HUES48 (cell line): ENCODE measurements at regions not wholly inside any gene's neighbourhood (a gene's known extent, or its start where the extent isn't known, plus 50 kb on each side); places are given as distances from the start of the nearest gene placed in this dataset.
"Not testable (repeated sequence)": the region's sequence is repeated elsewhere in the genome, so short reads cannot be mapped to it uniquely, and the experiment has no call there.

Experiments
- H3K27ac ChIP-seq: one replicate; pipeline ENCODE4 v1.7.0; 2013; ENCODE audit warnings: low read depth, low read length, inconsistent platforms
- H3K27me3 ChIP-seq: 2 replicates; pipeline ENCODE4 v1.6.1; 2013; ENCODE audit warnings: mild to moderate bottlenecking, low read length; ENCODE audit not compliant: control insufficient read depth, insufficient read depth
- H3K36me3 ChIP-seq: 2 replicates; pipeline ENCODE4 v1.6.1; 2013; ENCODE audit warnings: low read length; ENCODE audit not compliant: control insufficient read depth, insufficient read depth
- H3K4me1 ChIP-seq: 2 replicates; pipeline ENCODE4 v1.6.1; 2013; ENCODE audit warnings: mild to moderate bottlenecking, low read length; ENCODE audit not compliant: control insufficient read depth, insufficient read depth
- H3K4me3 ChIP-seq: 2 replicates; pipeline ENCODE4 v1.5.1; 2013; ENCODE audit warnings: mild to moderate bottlenecking, low read depth, low read length
- H3K9ac ChIP-seq: 2 replicates; pipeline ENCODE4 v1.6.1; 2013; ENCODE audit warnings: mild to moderate bottlenecking, low read depth, low read length, moderate library complexity
- H3K9me3 ChIP-seq: 2 replicates; pipeline ENCODE4 v1.6.1; 2013; ENCODE audit warnings: low read length; ENCODE audit not compliant: control insufficient read depth, insufficient read depth

- Histone ChIP-seq H3K36me3 (no peaks in the 10 kb centered on the region), H3K9me3 (no peaks in the 10 kb centered on the region; the same call in 1 of the 2 replicates), H3K4me1 (no peaks in the 10 kb centered on the region), H3K27ac (no peak overlapping the region), H3K27me3 (no peaks in the 10 kb centered on the region), H3K9ac (no peak overlapping the region), H3K4me3 (no peak overlapping the region)
Measured at GRCh38 chr5:152568016-152568415, 162.9 kb upstream of the NMUR2 start.

GRCh38 chr5:152572812-152573211 lies 167.7 kb upstream of the NMUR2 start:
- Histone ChIP-seq H3K9ac (no peak overlapping the region), H3K27me3 (no peaks in the 10 kb centered on the region), H3K4me3 (no peak overlapping the region), H3K27ac (no peak overlapping the region), H3K9me3 (no peaks in the 10 kb centered on the region; the same call in 1 of the 2 replicates), H3K4me1 (no peaks in the 10 kb centered on the region), H3K36me3 (no peaks in the 10 kb centered on the region)

- no peaks in the 10 kb centered on the region for H3K9me3 ChIP-seq
- H3K27me3 ChIP-seq: no peaks in the 10 kb centered on the region
- H3K9ac ChIP-seq: no peak overlapping the region
- H3K4me3 ChIP-seq: no peak overlapping the region
- H3K27ac ChIP-seq: no peak overlapping the region
- no peaks in the 10 kb centered on the region for H3K36me3 ChIP-seq
- no peaks in the 10 kb centered on the region for H3K4me1 ChIP-seq
Measured at GRCh38 chr5:152584103-152584502, 179.0 kb upstream of the NMUR2 start.

GRCh38 chr5:152592416-152592815 lies 187.3 kb upstream of the NMUR2 start:
- Histone ChIP-seq H3K9me3 (no peaks in the 10 kb centered on the region), H3K4me3 (no peak overlapping the region), H3K4me1 (no peaks in the 10 kb centered on the region), H3K36me3 (no peaks in the 10 kb centered on the region), H3K9ac (no peak overlapping the region), H3K27ac (no peak overlapping the region), H3K27me3 (no peaks in the 10 kb centered on the region)

GRCh38 chr5:152593388-152593787 lies 188.3 kb upstream of the NMUR2 start:
- Histone ChIP-seq H3K9ac (no peak overlapping the region), H3K27me3 (no peaks in the 10 kb centered on the region), H3K36me3 (no peaks in the 10 kb centered on the region), H3K9me3 (no peaks in the 10 kb centered on the region), H3K4me1 (no peaks in the 10 kb centered on the region), H3K4me3 (no peak overlapping the region), H3K27ac (no peak overlapping the region)

GRCh38 chr5:152595405-152595804 lies 190.3 kb upstream of the NMUR2 start:
- Histone ChIP-seq H3K4me1 (no peaks in the 10 kb centered on the region), H3K27me3 (no peaks in the 10 kb centered on the region), H3K9me3 (no peaks in the 10 kb centered on the region), H3K9ac (no peak overlapping the region), H3K27ac (no peak overlapping the region), H3K36me3 (no peaks in the 10 kb centered on the region), H3K4me3 (no peak overlapping the region)

GRCh38 chr5:152599096-152599495 lies 194.0 kb upstream of the NMUR2 start:
- Histone ChIP-seq H3K9me3 (no peaks in the 10 kb centered on the region), H3K27ac (no peak overlapping the region), H3K4me3 (no peak overlapping the region), H3K36me3 (no peaks in the 10 kb centered on the region), H3K9ac (no peak overlapping the region), H3K27me3 (no peaks in the 10 kb centered on the region), H3K4me1 (no peaks in the 10 kb centered on the region)

- H3K9ac ChIP-seq: no peak overlapping the region
- no peaks in the 10 kb centered on the region for H3K27me3 ChIP-seq
- no peaks in the 10 kb centered on the region for H3K36me3 ChIP-seq
- H3K9me3 ChIP-seq: no peaks in the 10 kb centered on the region
- H3K27ac ChIP-seq: no peak overlapping the region
- H3K4me3 ChIP-seq: no peak overlapping the region
- H3K4me1 ChIP-seq: peaks cover 5% of the 10 kb centered on the region; the same call in 1 of the 2 replicates
Measured at GRCh38 chr5:152601806-152602732, 197.0 kb upstream of the NMUR2 start.

- peaks cover 13% of the 10 kb centered on the region for H3K4me1 ChIP-seq
- not testable (repeated sequence) for H3K4me3 ChIP-seq, H3K9ac ChIP-seq, H3K27ac ChIP-seq, H3K27me3 ChIP-seq, H3K9me3 ChIP-seq, H3K36me3 ChIP-seq
Measured at GRCh38 chr5:152606050-152606449, 201.0 kb upstream of the NMUR2 start.

GRCh38 chr5:152606776-152607364 lies 201.8 kb upstream of the NMUR2 start:
- Histone ChIP-seq H3K4me1 (peaks cover 13% of the 10 kb centered on the region), H3K36me3 (no peaks in the 10 kb centered on the region), H3K27ac (no peak overlapping the region), H3K27me3 (no peaks in the 10 kb centered on the region), H3K4me3 (no peak overlapping the region), H3K9ac (no peak overlapping the region), H3K9me3 (no peaks in the 10 kb centered on the region)

GRCh38 chr5:152607401-152608160 lies 202.5 kb upstream of the NMUR2 start:
- no peaks in the 10 kb centered on the region for H3K27me3 ChIP-seq
- no peak overlapping the region for H3K27ac ChIP-seq
- peaks cover 13% of the 10 kb centered on the region for H3K4me1 ChIP-seq
- no peak overlapping the region for H3K9ac ChIP-seq
- H3K9me3 ChIP-seq: no peaks in the 10 kb centered on the region
- no peak overlapping the region for H3K4me3 ChIP-seq
- no peaks in the 10 kb centered on the region for H3K36me3 ChIP-seq
